MV-4-11 (cell line): ENCODE measurements at regions not wholly inside any gene's neighbourhood (a gene's known extent, or its start where the extent isn't known, plus 50 kb on each side); places are given as distances from the start of the nearest gene placed in this dataset.

Experiments
- DNase-seq: peaks from one replicate; lab custom pipeline; 2025; lab: John Stamatoyannopoulos, UW

- DNase-seq = no peak
These were observed 61.4 kb downstream of the TM2D3 start for GRCh38 chr15:101590785-101591184.

DNA sequence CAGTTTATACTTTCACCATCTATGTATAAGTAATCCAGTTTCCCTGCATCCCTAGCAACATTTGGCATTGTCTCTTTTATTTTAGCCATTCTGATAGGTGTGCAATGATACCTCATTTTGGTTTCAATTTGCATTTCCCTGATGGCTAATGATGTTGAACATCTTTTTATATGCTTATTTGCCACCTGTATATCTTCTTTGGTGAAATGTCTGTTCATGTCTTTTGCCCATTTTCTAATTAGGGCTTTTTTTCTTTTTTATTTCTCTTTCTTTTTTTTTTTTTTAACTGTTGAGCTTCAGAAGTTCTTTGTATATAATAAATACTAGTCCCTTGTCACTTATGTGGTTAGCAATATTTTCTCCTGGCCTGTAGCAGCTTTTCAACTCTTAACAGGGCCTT, 68.9 kb downstream of the TM2D3 start:
- no peak for DNase-seq

- no peak for DNase-seq
These were observed 71.8 kb downstream of the TM2D3 start for GRCh38 chr15:101580431-101580830.

GRCh38 chr15:101579631-101580163, 72.5 kb downstream of the TM2D3 start:
- no peak for DNase-seq

DNA sequence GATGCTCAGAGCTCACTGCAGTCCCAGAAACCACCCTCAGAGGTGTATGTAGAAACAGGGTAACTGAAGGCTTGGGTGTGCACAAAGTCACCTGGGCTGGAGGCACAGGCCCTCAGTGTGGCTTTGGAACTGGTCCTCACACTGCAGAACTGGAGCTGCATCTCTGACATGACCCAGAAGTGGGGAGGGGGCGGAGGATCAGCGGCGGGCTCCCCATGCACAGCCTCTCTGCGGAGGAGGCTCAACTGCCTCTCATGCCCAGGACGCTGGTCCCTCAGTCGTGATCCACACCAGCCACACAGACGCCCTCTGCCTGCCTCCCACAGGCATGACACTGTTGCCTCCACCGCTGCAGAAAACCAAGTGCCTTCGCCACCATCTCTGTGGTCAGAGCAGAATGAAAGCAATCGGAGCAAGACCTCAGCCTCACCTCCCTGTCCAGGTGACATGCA, 73.7 kb downstream of the TM2D3 start:
- peak; percentile 2 for DNase-seq

DNA sequence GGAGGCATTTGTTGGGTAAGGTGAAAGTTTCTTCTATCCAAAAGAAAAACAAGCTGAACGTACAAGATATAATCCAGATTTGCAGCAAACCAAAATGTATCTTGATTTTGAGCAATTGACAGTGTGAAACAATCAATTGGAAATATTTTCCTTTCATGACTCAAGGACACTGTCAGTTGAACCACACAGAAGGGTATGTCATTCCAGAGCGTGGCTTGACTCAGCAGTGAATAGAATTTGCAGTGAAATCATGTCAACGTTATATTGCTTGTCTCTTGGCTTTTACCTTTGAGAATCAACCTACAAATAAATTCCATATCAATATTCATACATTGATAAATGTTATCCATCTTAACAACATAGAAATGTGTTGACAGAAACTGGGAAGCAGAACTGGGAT, 78.2 kb downstream of the TM2D3 start:
- DNase-seq = no peak

GRCh38 chr15:101570241-101570640, 80.7 kb upstream of the PCSK6 start:
- no peak for DNase-seq

DNA sequence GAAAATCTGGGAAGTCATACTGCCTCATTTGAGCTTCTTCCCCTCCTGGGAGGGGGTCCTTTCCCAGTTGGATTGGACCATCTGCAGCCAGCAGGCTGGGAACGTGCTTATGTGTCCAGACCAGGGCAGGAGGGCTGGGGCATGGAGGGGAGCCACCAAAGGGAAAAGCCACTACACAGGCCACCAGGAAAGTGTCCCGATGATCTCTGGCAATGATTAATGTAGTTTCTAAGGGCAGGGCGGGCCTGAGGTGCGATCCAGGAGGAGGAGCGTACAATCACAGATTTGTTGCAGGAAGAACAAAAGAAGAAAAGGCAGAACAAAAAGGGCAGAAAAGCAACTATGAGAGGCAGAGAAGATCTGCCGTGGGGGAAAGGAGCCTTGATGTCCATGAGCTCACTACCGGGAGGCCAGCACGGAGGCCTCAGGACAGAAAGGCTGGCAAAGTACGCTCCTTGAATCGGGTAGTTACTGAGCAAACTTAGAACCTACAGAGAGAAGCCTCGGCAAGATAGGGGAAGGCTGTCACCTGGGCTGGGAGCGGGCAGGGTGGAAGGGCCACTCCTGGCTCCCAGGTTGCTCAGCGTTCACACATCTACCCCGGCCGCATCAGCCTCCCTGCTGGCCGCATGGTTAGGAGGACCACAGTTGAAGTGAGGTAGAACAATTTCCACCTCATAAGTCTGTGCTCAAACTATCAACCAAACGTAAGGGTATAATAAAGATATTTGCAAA, 79.5 kb upstream of the PCSK6 start:
- DNase-seq = no peak

DNA sequence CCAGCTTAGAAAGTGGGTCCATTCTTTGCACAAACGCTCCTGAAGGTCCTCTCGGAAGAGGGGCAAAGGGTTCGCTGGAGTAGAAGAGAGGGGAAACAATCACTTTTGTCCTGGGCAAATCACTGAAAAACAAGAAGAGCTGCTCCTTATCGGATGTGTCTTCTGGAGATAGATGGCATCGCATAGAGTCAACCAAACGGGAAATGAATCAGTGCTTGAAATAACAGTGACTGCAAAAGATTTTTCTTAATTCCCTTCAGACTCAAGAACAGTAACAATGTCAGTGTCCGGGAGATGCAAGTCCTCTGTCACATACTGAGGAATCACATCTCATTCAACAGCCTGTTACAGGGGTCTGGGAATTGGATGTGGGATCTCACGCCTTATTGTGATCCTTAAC, 78.8 kb upstream of the PCSK6 start:
- DNase-seq = no peak

- no peak for DNase-seq
These were observed 77.4 kb upstream of the PCSK6 start for GRCh38 chr15:101566748-101567488.

- no peak for DNase-seq
These were observed 75.9 kb upstream of the PCSK6 start for GRCh38 chr15:101565377-101565776.

- DNase-seq = no peak
These were observed 73.8 kb upstream of the PCSK6 start for GRCh38 chr15:101563176-101563796.

DNA sequence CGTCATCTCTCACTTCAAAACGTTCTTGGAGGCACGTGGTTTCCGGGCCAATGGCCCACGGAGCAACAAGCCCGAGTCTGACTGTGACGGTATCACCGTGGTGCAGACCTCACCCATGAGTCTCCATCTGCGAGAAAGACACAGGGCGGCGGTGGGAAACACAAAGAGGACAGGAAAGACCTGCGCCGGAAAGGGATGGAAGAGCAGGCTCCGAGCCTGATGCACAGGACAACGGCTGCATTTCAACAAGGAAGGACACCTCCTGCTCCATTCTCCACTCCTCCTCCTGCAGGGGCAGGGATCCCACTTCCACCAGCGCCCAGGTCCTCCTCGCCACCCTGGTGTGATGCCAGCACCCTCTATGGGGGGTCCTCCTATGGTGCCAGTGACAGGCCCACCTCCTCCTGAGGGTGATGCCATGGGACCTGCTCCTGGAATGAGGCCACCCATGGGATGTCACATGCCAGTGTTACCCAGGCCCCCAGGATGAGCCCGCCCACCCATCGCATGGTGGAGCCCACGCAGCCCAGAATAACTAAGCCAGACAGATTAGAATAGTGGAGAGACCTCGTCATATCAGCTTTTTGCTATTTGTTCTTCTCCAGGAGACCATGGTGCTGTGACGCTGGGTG, 73.0 kb upstream of the PCSK6 start:
- DNase-seq = no peak

DNA sequence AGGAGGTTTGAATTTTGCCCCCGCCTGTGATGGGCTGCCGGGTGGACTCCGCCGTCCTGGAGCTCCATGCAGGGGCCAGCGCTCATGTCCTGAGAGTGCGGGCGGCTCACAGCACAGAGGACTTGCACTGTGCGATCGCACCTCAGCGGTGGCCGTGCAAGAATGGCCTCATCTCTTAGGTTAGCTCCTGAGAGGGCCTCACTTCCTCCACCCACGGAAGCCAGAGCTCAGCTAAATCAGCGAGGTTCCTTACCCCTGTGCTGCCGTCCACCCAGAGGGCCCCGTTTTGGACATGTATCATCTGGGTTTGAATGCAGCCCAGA, 72.0 kb upstream of the PCSK6 start:
- DNase-seq = no peak

DNA sequence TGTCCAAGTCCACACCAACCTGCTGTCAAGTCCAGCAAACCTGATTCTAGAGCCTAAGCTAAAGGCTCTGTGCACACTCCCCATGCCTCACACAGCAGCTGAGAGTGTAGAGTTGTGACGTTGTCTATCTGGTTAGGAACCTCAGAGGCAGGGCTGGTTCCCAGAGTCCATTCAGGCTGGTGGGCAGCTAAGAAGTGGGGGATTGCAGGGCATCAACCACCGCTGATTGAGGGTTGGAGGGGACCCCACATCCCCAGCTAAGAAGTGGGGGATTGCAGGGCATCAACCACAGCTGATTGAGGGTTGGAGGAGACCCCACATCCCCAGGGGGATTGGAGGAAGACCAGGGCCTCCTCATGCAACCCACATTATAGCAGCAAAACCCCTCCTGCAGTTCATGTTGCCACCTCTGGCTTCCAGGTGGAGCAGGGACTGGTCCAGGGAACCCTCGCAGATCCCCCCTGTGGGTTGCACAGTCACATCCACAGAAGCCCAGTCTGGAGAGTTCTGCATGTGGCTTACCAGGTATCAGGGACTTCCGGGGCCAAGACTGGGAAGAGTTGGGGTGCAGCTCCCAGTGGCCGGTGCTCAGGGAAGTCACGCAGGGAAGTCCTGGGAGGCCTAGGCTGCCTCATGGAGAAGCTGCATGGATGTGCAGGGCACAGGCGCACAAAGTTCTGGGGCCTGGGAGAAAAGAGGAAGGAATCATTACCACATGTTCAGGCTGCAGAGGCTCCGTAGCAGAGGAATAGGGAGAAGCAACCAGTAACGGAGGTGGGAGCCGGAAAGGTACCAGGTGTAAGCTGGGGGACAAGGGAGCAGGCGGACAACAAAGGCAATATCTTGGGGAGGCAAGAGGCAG, 71.4 kb upstream of the PCSK6 start:
- peak; percentile 22 for DNase-seq

GRCh38 chr15:101559952-101560351, 70.4 kb upstream of the PCSK6 start:
- peak; percentile 86 for DNase-seq

GRCh38 chr15:101558221-101558941, 68.9 kb upstream of the PCSK6 start:
- DNase-seq = peak; percentile 87

DNA sequence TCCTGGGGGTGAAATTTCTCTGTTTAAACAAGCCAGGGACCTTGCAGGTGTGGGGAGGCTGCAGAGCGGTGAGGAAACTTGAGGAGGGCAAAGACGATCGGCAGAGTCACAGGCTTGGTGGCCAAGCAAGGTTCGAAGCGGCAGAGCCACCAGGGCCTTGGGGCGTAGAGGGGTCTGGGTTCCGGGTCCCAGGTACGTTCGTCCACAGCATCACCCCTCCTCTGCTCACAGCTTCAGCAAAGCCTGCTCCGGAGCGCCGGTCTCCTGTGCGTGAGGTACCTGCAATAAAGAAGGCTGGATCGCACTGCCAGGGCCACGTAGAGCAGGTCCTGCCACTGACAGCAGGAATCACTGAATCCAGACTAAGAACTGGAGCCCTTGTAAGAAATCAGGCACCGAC, 66.8 kb upstream of the PCSK6 start:
- DNase-seq = no peak

GRCh38 chr15:101554115-101554915, 64.8 kb upstream of the PCSK6 start:
- DNase-seq = no peak
